ENCODE measurements at regions not wholly inside any gene's neighbourhood (a gene's known extent, or its start where the extent isn't known, plus 50 kb on each side); places are given as distances from the start of the nearest gene placed in this dataset.

- TF ChIP-seq POLR2AphosphoS5 (IDR thresholded peaks at IDR 0.05; ENCODE audit: low read depth) (no peak), CTCF (IDR thresholded peaks at IDR 0.05; ENCODE audit: insufficient read depth, low read length) (no peak), SPI1 (IDR thresholded peaks at IDR 0.05; ENCODE audit: borderline replicate concordance, low read depth) (no peak), GABPA (IDR thresholded peaks at IDR 0.05; ENCODE audit: low read depth) (no peak)
Measured at GRCh38 chr7:156368053-156368843, 272.3 kb upstream of the RNF32 start.
